ENCODE measurements at regions not wholly inside any gene's neighbourhood (a gene's known extent, or its start where the extent isn't known, plus 50 kb on each side); places are given as distances from the start of the nearest gene placed in this dataset.
A peak's percentile ranks its signal among the peaks of the same experiment; 100 is the strongest.
"Not testable (repeated sequence)": the region's sequence is repeated elsewhere in the genome, so short reads cannot be mapped to it uniquely, and the experiment has no call there.

DNA sequence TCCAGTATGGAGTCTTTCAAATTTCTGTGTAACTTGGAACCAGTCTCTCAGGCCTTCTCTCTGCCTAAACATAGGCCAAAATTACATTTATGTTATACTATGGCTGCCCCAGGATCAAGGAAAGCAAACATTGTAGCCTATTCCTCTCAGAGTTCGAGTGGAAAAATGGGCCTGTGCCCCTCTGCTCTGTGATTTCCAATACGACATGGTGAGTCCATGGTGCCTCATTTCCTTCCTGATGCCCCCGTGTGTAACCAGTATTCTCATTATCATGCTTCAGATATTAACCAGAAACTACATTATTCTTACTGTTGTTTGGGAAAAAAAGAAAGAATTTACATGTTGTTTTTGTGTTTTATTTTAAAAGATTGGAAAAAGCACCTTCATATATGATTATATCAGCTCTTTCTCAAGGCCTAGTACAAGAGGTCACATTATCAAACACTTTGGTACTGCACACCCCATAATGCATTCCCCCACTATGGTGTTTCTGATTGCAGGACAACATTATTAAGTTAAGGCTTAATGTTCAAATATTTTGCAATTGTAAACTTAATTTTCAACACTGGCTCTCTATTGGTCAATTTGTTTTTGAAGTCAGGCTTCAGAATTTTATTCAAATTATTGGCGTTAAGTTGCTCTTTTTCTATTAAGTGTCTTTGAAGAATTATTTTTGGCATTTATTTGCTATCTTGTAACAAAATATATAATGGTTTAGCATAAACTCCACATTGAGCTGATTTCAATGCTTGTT, 151.8 kb upstream of the SLC27A6 start:
- DNase-seq, result no peak

DNA sequence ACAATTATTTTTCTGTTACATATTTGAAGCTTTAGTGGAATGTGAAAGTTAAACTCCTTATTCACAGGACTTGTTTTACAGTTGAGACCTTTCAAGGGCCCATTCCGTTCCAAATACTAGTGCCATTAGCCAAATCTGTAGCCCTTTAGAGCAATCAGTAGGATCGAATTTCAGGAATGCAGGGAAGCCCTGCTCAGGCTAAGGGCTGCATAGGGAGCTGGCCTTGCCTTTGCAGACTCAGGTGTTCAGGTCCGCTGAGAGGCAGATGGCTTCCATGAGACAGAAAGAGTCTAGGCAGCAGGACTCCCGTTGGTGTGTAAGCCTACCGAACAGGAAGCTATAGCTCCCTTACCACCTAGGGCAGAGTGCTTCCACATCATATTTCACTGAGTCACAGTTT, 150.1 kb upstream of the SLC27A6 start:
- no peak for DNase-seq

DNA sequence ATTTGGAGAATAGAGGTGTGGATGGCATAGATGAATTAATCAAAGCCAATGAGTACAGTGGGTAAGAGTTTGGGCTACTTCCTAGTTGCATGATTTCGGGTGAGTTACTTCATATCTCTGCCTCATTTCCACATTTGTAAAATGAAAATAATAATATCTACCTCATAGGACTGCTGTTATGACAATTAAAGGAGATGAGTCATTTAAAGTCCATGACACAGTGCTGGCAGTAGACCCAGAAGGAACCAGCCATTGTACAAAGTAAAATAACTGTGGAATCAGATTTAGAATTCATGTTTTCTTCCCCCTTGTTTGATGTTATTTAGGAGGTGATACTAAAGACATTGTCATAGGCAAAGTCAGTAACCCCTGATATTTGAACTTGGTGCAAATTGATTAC, 139.5 kb upstream of the SLC27A6 start:
- DNase-seq, result no peak

DNA sequence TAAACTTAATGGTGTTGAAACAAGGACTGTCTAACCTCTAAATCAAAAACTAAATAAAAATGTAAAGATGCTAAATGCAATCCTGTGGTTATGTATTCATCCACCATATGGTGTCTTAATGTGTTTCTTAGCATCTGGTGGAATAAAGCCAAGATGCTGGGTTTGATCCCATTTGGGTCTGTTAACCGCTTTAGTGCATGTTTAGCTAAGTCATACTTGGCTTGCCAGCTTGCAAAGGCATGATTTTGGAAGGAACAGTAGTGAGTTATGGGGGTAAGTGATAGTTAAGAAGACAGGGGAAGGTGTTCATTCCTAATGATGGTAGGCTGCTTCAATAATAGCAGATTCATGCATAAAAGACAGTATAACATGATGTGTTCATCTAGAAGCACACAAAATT, 139.0 kb upstream of the SLC27A6 start:
- no peak for DNase-seq

DNA sequence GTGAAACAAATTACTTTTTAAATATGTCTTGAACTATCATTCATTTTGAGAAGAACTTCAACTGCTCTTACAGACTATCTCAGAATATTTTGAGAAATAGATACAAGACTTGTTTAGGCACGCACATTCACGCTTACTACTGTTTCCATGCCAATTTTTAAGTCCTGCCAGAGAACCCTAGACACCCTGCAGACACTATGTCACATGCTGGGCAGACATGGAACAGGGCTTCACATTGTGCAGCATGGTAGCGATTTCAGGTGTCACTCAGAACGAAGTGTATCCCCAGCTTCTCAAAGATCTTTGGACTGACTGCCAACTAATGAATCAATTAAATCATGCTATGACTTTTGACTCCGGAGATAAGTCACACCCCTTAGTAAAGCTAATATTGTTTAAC, 128.7 kb upstream of the SLC27A6 start:
- no peak for DNase-seq

DNA sequence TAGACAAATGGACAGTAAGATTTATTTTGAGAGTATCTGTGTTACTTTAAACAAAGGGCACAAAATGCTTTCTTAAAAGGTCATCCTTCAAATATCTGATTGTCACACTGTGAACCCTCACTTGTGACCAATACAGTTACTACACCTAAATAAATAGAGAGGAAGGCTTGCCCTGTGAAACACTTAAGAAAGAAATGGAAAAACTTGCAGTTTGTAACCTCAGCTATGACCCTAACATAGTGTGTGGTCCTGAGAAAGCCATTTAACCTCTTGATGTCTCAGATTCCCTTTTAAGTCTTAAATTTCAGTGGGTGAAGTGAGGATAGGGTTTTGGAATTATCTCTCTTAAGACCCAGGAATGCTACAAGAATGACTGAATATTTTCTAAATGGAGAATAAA, 126.7 kb upstream of the SLC27A6 start:
- no peak for DNase-seq

DNA sequence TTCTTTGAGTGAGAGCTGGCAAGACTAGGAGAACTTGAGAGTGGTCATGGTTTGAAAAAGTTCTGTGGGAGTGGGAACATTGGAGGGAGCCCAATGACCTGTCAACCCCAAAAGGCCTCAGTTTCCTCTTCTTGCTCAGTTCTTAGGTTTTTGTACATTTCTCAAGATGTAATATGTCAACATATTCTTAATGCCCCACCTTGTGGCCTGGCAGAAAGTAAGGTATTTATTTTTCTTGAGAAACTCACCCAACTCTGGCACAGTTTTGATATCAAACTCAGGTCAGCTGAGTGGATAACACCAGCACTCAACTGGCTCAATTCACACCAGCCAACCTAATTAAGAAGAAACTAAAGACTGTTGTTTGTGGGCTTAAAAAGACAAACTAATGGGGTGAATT, 123.0 kb upstream of the SLC27A6 start:
- DNase-seq, result no peak

DNA sequence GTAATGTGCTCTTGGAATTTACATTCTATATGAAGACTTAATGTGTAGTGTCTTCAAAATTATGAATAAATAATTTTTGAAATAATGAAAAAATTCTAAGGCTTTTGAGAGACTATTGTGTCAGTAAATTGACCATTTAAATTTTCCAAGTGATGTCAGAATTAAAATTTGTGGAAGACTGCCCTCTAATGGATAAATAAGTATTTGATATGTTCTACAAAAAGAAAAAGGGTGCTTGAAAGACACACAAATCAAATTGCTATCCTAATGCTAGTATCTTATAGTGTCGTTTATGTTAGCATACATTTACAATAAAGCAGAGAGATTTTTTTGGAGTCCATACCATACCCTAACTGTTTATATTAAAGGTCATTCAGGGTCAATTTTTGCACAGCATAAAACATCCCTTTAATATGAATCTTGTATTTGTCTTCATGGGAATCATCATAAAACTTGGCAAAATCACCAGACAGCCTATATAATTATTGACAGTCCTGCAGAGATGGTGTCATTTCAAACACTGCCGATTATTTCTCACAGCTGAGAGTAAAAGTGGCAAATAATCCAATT, 120.8 kb upstream of the SLC27A6 start:
- DNase-seq, result peak in 1 of 2 donors; percentile 65

DNA sequence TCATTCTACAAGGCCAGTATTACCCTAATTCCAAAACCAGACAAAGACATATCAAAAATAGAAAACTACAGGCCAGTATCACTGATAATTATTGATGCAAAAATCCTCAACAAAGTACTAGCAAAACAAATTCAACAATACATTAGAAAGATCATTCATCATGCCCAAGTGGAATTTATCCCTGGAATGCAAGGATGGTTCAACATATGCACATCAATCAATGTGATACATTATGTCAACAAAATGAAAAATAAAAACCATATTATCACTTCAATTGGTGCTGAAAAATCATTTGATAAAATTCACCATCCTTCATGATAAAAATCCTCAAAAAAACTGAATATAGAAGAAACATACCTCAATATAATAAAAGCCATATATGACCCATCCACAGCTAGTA, 115.2 kb upstream of the SLC27A6 start:
- no peak for DNase-seq

DNA sequence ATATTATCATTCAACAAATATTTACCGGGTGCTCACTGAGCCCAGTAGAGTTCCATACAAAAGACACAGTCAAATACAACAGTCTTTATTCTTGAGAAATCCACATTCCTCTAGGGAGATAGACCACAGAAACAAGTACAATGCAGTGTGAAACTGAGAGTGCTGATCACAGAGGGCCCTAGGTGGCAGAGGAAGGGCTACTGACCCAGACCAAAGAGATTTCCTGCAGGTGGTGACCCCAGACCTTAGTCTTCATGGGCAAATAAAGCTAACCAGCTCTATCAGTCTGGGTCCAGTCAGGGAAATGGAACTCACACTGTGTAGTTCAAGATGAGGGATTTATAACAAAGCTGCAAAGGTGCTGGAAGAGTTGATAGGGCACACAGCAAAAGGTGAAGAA, 110.4 kb upstream of the SLC27A6 start:
- no peak for DNase-seq

DNA sequence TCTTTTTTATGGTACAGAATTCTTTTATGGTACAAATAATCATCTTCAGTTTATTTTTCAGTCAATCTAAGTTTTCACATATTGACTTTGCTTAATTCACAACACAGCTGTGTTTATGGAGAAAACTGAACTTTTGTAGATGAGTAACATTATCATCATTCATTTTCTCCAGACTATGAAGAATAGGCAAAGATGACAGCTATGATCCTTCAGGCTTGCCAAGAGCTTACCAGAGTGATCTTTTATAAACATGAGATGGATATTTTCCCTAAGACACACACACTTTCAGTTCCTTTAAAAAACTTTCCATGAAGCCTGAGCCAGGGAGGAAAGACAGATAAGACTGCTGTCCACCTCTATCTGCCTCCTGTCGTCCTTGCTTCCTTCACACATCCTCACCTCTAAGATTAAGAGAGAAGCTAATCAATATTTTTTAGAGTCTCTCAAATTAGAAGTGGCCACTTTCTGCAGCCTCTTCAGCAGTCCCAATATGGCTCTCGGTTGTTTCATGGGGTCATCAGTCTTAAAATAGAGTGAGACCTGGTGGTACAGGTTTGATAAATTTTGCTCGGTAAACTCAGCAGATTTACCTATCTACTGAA, 108.1 kb upstream of the SLC27A6 start:
- no peak for DNase-seq

DNA sequence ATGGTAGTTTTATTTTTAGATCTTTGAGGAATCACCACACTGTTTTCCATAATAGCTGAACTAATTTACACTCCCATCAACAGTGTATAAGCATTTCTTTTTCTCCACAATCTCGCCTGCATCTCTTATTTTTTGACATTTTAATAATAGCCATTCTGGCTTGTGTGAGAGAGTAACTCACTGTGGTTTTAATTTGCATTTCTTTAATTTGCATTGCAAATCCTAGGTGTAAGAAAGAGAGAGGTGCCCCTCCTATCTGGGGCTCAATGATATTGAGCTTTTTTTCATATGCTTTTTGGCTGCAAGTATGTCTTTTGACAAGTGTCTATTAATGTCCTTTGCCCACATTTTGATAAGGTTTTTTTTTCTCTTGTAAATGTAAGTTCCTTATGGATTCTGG, 106.3 kb upstream of the SLC27A6 start:
- DNase-seq, result no peak

DNA sequence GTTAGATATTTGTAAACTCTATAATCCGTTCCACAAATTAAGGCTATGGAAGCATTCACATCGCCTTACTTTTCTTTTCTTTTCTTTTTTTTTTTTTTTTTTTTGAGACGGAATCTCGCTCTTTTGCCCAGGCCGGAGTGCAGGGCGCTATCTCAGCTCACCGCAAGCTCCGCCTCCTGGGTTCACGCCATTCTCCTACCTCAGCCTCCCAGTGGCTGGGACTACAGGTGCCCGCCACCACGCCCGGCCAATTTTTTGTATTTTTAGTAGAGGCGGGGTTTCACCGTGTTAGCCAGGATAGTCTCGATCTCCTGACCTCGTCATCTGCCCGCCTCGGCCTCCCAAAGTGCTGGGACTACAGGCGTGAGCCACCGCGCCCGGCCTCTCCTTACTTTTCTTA, 104.1 kb upstream of the SLC27A6 start:
- DNase-seq, result not testable (repeated sequence)

DNA sequence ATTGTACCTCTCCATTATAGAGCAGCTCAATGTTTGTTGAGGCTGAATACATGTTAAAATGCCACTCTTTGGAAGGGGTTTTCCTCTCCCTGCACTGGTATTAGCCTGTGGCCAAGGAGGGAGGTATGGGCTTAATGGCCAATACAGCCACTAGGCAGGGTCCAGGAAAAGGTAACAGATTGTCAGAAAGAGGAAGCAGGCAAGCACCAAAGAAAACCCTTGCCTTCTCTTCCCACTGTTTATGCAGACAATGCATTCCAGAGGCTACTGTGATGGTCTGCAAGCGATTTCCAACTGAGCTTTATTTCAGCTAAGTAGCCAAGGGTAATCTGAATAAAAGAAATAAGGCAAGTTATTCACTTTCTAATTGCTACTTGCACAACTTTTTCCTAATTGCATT, 95.3 kb upstream of the SLC27A6 start:
- no peak for DNase-seq

DNA sequence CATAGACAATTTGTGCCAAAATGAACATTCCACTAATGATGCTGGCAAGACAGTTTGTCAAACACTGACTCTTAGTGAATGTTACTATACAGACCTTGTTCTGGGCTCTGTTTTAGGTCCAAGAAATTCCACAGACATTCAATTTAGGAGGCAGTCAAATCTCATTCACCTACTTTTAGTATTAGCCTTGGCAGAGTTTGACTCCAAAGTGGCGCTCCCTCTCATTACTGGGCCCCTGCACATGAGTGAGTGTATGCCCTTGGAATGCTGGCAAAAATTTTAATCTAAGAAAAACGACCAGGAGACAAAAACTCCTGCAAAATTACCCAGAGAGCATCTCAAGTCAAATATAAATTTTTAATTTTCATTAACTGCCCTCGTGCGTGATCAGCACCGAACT, 94.9 kb upstream of the SLC27A6 start:
- DNase-seq, result no peak

DNA sequence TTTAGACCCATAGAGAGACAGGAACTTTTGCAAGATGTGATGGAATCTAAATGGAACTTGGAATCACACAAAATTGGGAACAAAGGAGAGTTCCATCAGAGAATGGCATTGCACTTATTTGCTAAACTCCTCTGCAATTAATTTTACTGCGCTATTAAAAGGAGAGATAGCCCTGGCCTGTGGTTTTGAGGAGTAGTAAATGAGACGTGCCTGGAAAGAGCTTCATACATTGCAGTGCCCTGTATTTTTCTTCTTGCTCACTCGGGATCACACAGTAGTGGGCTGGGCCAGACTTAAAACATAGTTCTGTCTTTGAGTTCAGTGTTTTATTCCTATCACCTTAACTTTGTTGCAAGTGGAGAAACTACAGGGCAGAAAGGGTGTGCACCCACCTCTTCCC, 94.4 kb upstream of the SLC27A6 start:
- no peak for DNase-seq

DNA sequence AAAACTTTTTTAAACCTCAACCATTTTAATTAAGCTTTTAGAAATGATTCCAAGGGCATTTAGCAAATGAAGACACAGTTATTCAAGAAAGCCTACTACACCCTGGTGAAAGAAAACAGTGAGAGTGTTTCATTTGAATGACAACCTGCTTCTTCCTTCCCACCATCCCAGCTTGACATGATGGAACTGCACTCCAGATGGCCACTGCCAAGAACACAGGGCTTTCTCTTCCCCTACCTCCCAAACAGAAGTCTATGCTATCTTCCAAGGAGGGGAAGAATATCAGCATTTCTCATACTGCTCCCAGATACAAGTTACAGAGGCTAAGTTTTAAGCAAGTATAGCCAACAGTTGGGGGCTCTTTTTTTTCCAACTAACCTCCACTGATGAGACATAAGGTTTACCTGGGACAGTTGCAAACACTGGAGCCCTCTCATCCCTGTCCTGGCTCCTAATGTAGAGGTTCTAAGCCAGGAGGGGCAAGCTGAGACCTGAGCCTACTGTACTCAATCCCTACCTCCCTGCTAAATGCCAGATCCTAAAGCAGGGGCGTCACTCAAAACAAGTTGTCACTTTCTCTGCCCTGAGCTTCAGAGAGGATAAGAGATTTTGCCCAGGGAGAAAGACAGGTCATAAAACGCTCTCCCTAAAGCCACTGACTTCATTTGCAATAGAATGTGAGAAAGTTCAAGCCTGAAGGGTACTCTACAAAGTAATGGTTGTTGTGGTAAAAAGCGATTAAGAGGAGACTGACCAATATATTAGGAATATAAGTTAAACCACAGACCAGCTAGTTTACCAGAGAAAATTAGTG, 88.5 kb upstream of the SLC27A6 start:
- DNase-seq, result no peak

DNA sequence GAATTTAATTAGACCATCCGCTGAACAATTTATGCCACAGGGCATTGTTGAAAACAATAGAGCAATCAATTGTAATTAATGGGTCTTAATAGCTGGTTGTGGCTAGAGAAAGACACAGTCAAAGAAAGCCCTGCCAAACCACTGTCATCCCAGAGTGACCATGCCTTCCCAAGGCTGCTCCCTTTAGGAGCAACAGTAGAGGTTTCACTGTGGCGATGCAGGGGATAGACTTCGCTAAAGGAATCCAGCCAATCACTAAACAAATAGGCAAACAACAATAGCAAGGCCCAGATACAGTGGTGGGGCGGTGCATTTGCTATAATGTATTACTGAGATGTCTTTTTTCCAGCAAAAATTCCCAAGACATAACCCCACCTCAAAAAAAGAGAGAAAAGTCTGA, 87.8 kb upstream of the SLC27A6 start:
- DNase-seq, result no peak

DNA sequence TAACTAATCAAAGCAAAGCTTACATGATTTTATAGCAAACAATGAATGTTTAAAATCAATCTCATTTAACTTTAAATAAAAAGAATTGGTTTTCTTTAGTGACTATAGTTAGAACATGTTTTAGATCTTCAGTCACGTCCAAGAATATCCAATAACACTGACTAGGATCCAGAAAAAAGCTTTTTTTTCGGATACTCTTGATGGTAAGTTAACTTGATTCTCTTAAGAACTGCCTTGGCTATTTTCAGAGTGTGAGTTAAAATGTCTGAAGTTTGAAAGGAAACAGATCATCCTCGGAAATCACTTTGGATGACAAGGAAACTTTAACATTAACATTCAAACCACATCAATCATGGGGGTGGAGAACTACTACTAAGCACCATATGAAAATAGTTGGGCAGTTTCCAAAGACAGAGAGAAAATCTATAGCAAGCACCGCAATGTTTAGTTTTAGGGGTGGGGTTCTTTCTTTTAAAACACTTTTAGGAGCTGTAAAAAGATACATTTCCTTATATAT, 83.7 kb upstream of the SLC27A6 start:
- DNase-seq, result no peak

DNA sequence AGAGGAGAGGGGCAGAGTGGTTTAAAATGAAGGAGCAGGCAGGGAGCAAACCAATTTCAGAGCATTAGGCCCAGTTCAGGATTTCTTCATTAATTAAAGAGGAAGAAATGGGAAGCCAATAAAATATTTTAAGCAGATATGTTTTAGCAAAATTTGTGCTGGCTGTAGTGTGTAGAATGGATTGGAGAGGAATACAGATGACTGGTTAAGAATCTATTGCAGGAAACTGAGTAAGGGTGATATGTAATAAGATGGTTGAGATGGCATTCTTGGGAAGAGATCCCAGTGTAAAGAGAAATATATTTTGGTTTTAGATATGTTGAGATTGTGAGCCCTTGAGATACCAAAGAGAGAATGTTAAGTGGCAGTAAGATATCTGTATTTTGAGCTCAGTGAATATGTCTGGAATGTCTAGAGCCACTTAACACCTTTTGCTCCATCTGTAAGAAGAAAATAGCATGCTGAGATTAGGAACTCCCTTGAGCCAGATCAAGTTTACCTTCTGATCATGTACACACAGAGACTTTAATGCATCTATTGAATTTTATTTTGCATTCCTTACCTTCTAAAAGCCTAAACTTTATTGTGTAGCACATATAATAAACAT, 79.5 kb upstream of the SLC27A6 start:
- DNase-seq, result no peak

DNA sequence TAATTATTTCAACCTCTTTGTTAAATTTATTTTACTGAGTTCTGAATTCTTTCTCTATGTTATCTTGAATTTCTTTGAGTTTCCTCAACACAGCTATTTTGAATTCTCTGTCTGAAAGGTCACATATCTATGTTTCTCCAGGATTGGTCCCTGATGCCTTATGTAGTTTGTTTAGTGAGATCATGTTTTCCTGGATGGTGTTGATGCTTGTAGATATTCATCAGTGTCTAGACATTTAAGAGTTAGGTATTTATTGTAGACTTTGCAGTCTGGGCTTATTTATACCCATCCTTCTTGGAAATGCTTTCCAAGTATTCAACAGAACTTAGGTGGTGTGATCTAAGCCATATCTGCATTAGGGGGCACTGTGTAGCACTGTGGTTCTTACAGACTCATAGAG, 70.2 kb upstream of the SLC27A6 start:
- DNase-seq, result no peak

DNA sequence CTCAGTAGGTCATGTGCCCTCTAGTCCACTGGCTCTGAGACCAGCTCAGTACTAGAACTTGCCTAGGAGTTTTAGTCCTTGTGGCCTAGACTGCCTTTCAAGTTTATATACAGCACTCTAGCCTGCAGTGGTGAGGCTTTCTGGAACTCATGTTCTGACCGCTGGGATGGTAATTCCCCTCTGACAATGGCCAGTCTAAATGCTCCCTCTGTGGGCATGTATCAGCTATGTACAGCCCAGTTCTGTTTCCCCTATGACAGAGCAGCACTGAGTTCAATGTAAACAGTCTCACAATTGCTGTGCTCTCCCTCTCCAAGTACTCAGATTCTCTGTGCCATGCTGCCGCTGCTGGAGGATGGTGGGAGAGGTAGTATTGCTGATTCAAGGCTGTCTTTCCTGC, 68.6 kb upstream of the SLC27A6 start:
- no peak for DNase-seq

DNA sequence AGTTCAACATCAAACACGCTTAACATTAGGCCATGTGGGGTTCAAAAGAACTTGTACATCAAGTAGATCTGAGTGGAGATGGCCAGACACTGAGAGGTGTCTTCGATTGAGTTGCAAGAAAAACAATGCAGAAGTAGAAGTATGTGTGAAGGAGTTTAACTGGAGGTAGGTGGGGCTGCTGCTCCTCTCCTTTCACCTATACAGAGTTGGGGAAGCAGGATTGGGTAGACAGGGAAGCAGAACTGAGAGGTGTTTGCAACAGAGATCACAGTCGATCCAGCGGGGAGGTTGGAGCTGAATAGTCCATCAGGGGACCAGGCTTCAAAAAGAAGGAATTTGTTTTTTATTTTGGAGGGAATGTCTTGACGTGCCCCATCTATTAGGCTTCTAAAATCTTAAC, 61.7 kb upstream of the SLC27A6 start:
- DNase-seq, result no peak
